ENCODE measurements at regions not wholly inside any gene's neighbourhood (a gene's known extent, or its start where the extent isn't known, plus 50 kb on each side); places are given as distances from the start of the nearest gene placed in this dataset.
A peak's percentile ranks its signal among the peaks of the same experiment; 100 is the strongest.

GRCh38 chr12:127886827-127887226, 380.1 kb upstream of the TMEM132C start:
- FAIRE-seq = no peak
- DNase-seq (ENCODE audit: low spot score in 2 of 2) = no peak

- DNase-seq (ENCODE audit: low spot score in 2 of 2) = no peak
- FAIRE-seq = no peak
These were observed 377.8 kb upstream of the TMEM132C start for GRCh38 chr12:127888943-127889719.

GRCh38 chr12:127893895-127894609, 372.9 kb upstream of the TMEM132C start:
- no peak for DNase-seq (ENCODE audit: low spot score in 2 of 2)
- no peak for FAIRE-seq

GRCh38 chr12:127896661-127897060, 370.3 kb upstream of the TMEM132C start:
- DNase-seq (ENCODE audit: low spot score in 2 of 2) (no peak), FAIRE-seq (no peak)

- DNase-seq (ENCODE audit: low spot score in 2 of 2) = no peak
- FAIRE-seq = no peak
These were observed 368.4 kb upstream of the TMEM132C start for GRCh38 chr12:127898616-127899015.

- DNase-seq (ENCODE audit: low spot score in 2 of 2) (no peak), FAIRE-seq (no peak)
These were observed 367.0 kb upstream of the TMEM132C start for GRCh38 chr12:127899971-127900370.

- FAIRE-seq (no peak), DNase-seq (ENCODE audit: low spot score in 2 of 2) (no peak)
These were observed 366.6 kb upstream of the TMEM132C start for GRCh38 chr12:127900386-127900785.

GRCh38 chr12:127903146-127903545, 363.8 kb upstream of the TMEM132C start:
- DNase-seq (ENCODE audit: low spot score in 2 of 2) = no peak
- FAIRE-seq = no peak

GRCh38 chr12:127909041-127909440, 357.9 kb upstream of the TMEM132C start:
- DNase-seq (ENCODE audit: low spot score in 2 of 2) (no peak), FAIRE-seq (no peak)

GRCh38 chr12:127911291-127911690, 355.7 kb upstream of the TMEM132C start:
- DNase-seq (ENCODE audit: low spot score in 2 of 2) = no peak
- FAIRE-seq = no peak

GRCh38 chr12:127912035-127912665, 354.8 kb upstream of the TMEM132C start:
- DNase-seq (ENCODE audit: low spot score in 2 of 2) (no peak), FAIRE-seq (no peak)

GRCh38 chr12:127923501-127923900, 343.5 kb upstream of the TMEM132C start:
- DNase-seq (ENCODE audit: low spot score in 2 of 2) (no peak), FAIRE-seq (no peak)

GRCh38 chr12:127925971-127926370, 341.0 kb upstream of the TMEM132C start:
- peak; percentile 15 to 28 for DNase-seq (ENCODE audit: low spot score in 2 of 2)
- FAIRE-seq = peak; percentile 72

GRCh38 chr12:127928178-127928577, 338.8 kb upstream of the TMEM132C start:
- FAIRE-seq (no peak), DNase-seq (ENCODE audit: low spot score in 2 of 2) (no peak)

- DNase-seq (ENCODE audit: low spot score in 2 of 2) (no peak), FAIRE-seq (no peak)
These were observed 338.1 kb upstream of the TMEM132C start for GRCh38 chr12:127928615-127929571.

GRCh38 chr12:127930122-127930521, 336.8 kb upstream of the TMEM132C start:
- DNase-seq (ENCODE audit: low spot score in 2 of 2) (no peak), FAIRE-seq (no peak)

- FAIRE-seq (no peak), DNase-seq (ENCODE audit: low spot score in 2 of 2) (no peak)
These were observed 332.6 kb upstream of the TMEM132C start for GRCh38 chr12:127934409-127934808.

- DNase-seq (ENCODE audit: low spot score in 2 of 2) (no peak), FAIRE-seq (no peak)
These were observed 330.5 kb upstream of the TMEM132C start for GRCh38 chr12:127936463-127936862.

- DNase-seq (ENCODE audit: low spot score in 2 of 2) (no peak), FAIRE-seq (no peak)
These were observed 325.6 kb upstream of the TMEM132C start for GRCh38 chr12:127941332-127941731.

GRCh38 chr12:127942981-127943380, 324.0 kb upstream of the TMEM132C start:
- DNase-seq (ENCODE audit: low spot score in 2 of 2) = no peak
- FAIRE-seq = no peak

Data from frontal cortex (tissue), 3 donors.